Kidney (tissue), 13 donors: ENCODE measurements at regions not wholly inside any gene's neighbourhood (a gene's known extent, or its start where the extent isn't known, plus 50 kb on each side); places are given as distances from the start of the nearest gene placed in this dataset.
"Not testable (repeated sequence)": the region's sequence is repeated elsewhere in the genome, so short reads cannot be mapped to it uniquely, and the experiment has no call there.

Experiments used
- DNase-seq, 5 donors: peaks; one replicate each; pipeline ENCODE4 v3.0.0-alpha.2; 2013 to 2020
- FAIRE-seq: peaks from 2 replicates; lab custom pipeline; 2012; peaks lifted over from hg19 to GRCh38; lab: Jason Lieb, UNC
- H3K27ac ChIP-seq, 2 donors: one replicate each; pipeline ENCODE4 v1.7.0; 2013; ENCODE audit warnings: low read depth in 2 of 2, low read length in 2 of 2, inconsistent platforms in 1 of 2
- H3K27me3 ChIP-seq: one replicate; pipeline ENCODE4 v1.7.1; 2013; ENCODE audit warnings: low read length, inconsistent platforms; ENCODE audit not compliant: control insufficient read depth, insufficient read depth
- H3K36me3 ChIP-seq, 3 donors: one replicate each; pipeline versions ENCODE4 v1.7.0 to v1.7.1; 2013; ENCODE audit warnings: low read length in 3 of 3, control low read depth in 1 of 3, inconsistent platforms in 1 of 3; ENCODE audit not compliant: insufficient read depth in 3 of 3, control insufficient read depth in 2 of 3
- H3K4me1 ChIP-seq, 3 donors: one replicate each; pipeline versions ENCODE4 v1.7.0 to v1.7.1; 2013; ENCODE audit warnings: low read length in 3 of 3, inconsistent platforms in 1 of 3, low read depth in 1 of 3; ENCODE audit not compliant: control insufficient read depth in 2 of 3, insufficient read depth in 2 of 3
- H3K4me3 ChIP-seq, 3 donors: one replicate each; pipeline versions ENCODE4 v1.7.0 to v1.8.1; 2013; ENCODE audit warnings: low read length in 3 of 3, control low read depth in 1 of 3, inconsistent platforms in 1 of 3
- H3K9ac ChIP-seq, 3 donors: one replicate each; pipeline versions ENCODE4 v1.7.0 to v1.7.1; 2013; ENCODE audit warnings: low read length in 3 of 3, control low read depth in 1 of 3, inconsistent platforms in 1 of 3
- H3K9me3 ChIP-seq, 3 donors: one replicate each; pipeline versions ENCODE4 v1.7.0 to v1.7.1; 2013; ENCODE audit warnings: low read length in 3 of 3, control low read depth in 1 of 3, inconsistent platforms in 1 of 3; ENCODE audit not compliant: control insufficient read depth in 2 of 3, insufficient read depth in 1 of 3
- CTCF ChIP-seq: IDR thresholded peaks from 3 replicates; pipeline ENCODE4 v1.5.1; 2012; ENCODE audit warnings: mild to moderate bottlenecking, moderate library complexity, borderline replicate concordance; ENCODE audit not compliant: insufficient read depth; ENCODE audit errors: extremely low read depth
- intact Hi-C: fragments of 100-400 bp; cut with DNase I; formaldehyde crosslinking; loops from one replicate; pipeline ENCODE4 v1.11.1; 2022
- donor health status: control.
- donor health status: control.
- donor health status: control.
- donor health status: control.
- donor health status: control.
- donor health status: DM: yes; HTN: yes; CAD: no.
- donor health status: Normal renal cell carcinoma (clear cell type).

- no peak for TF ChIP-seq CTCF
- H3K36me3 ChIP-seq, result no peaks in the 10 kb centered on the region
- H3K9me3 ChIP-seq, result no peaks in the 10 kb centered on the region
- FAIRE-seq (no peak), DNase-seq (peak in 1 of 5 donors; percentile 27)
- intact Hi-C loops, result no loop called here
- H3K4me1 ChIP-seq, result no peaks in the 10 kb centered on the region
- H3K4me3 ChIP-seq, result no peak overlapping the region
- no peaks in the 10 kb centered on the region for H3K27me3 ChIP-seq
- H3K9ac ChIP-seq, result no peak overlapping the region
- no peak overlapping the region for H3K27ac ChIP-seq
Observed at GRCh38 chr6:10314163-10314955, 100.5 kb downstream of the TFAP2A start.

- Histone ChIP-seq H3K4me3 (no peak overlapping the region), H3K9me3 (no peaks in the 10 kb centered on the region), H3K27ac (no peak overlapping the region), H3K27me3 (no peaks in the 10 kb centered on the region), H3K9ac (no peak overlapping the region), H3K4me1 (no peaks in the 10 kb centered on the region), H3K36me3 (no peaks in the 10 kb centered on the region)
- no peak for FAIRE-seq
- intact Hi-C loops, result no loop called here
- no peak for TF ChIP-seq CTCF
- no peak for DNase-seq
Observed at GRCh38 chr6:10313799-10314162, 101.1 kb downstream of the TFAP2A start.

DNA sequence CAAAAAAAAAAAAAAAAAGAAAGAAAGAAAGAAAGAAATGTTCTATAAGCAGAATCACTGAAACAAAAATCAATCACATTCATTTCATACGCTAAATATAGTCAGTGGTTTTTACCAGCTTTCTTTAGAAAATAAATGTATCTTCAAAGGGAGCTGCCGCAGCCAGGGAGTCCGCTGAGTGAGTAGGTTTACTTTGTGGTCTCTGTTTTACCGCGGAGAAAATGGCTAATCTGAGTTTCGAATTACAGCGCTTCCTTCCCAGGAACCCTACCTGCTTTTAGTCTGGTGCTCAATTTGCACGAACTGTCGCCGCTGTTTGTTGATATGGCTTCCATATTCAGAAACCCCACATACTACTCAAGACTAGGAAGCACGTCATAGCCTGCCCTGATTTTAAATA lies 102.4 kb downstream of the TFAP2A start:
- intact Hi-C loops, result no loop called here
- Histone ChIP-seq H3K4me3 (no peak overlapping the region), H3K9me3 (no peaks in the 10 kb centered on the region), H3K27ac (no peak overlapping the region), H3K9ac (no peak overlapping the region), H3K36me3 (no peaks in the 10 kb centered on the region), H3K4me1 (no peaks in the 10 kb centered on the region), H3K27me3 (no peaks in the 10 kb centered on the region)
- FAIRE-seq (no peak), DNase-seq (no peak)
- no peak for TF ChIP-seq CTCF

GRCh38 chr6:10311546-10312405 lies 103.1 kb downstream of the TFAP2A start:
- H3K4me3 ChIP-seq, FAIRE-seq, H3K9ac ChIP-seq, DNase-seq, H3K4me1 ChIP-seq, H3K36me3 ChIP-seq, H3K9me3 ChIP-seq, intact Hi-C loops, H3K27ac ChIP-seq, H3K27me3 ChIP-seq: not testable (repeated sequence)
